ENCODE measurements at regions not wholly inside any gene's neighbourhood (a gene's known extent, or its start where the extent isn't known, plus 50 kb on each side); places are given as distances from the start of the nearest gene placed in this dataset.

DNA sequence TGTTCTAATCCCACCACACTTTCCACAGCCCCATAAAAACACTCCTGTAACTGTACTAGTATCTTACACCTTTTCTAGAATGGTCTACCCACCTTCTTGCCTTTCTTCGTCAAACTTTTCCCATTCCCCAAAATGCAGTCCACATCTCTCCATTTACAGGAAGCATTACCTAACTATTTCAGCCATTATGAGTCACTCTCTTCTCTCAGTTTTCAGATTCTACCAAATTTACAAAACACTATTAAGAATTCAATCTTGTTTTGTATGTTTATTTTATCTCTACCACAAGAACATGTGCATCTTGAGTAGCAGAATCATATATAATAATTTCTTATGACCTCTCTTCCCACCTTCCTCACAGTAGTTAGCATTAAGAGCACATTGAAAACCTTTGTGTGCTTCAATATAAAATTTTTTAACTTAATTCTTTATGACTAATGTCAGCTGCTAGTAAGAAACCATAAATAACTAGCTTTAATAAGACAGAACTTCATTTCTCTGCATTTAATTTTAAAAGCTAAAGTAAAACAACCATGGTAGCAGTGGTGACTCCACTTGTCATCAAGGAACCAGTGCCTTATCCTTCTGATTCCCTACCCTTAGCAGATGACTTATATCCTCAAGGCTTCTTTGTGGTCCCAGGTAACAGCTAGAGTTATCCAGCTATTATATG, 56.6 kb upstream of the MAP2 start:
- TF ChIP-seq EZH2phosphoT487 (IDR thresholded peaks at IDR 0.05; ENCODE audit: low read depth, severe bottlenecking, unreplicated experiment) (no peak), EZH2 (IDR thresholded peaks at IDR 0.05; ENCODE audit: borderline replicate concordance) (no peak)
- TF ChIP-seq, protein P1, sequence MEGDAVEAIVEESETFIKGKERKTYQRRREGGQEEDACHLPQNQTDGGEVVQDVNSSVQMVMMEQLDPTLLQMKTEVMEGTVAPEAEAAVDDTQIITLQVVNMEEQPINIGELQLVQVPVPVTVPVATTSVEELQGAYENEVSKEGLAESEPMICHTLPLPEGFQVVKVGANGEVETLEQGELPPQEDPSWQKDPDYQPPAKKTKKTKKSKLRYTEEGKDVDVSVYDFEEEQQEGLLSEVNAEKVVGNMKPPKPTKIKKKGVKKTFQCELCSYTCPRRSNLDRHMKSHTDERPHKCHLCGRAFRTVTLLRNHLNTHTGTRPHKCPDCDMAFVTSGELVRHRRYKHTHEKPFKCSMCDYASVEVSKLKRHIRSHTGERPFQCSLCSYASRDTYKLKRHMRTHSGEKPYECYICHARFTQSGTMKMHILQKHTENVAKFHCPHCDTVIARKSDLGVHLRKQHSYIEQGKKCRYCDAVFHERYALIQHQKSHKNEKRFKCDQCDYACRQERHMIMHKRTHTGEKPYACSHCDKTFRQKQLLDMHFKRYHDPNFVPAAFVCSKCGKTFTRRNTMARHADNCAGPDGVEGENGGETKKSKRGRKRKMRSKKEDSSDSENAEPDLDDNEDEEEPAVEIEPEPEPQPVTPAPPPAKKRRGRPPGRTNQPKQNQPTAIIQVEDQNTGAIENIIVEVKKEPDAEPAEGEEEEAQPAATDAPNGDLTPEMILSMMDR (IDR thresholded peaks at IDR 0.05; ENCODE audit: poor library complexity): no peak
- no peak overlapping the region for H3K4me3 ChIP-seq
- H4K20me1 ChIP-seq (ENCODE audit: insufficient read depth, poor library complexity, severe bottlenecking): no peaks in the 10 kb centered on the region
- no peak overlapping the region for H3K4me2 ChIP-seq
- no peak overlapping the region for H3K27ac ChIP-seq
- H3K79me2 ChIP-seq: no peaks in the 10 kb centered on the region
- no peaks in the 10 kb centered on the region for H3K9me2 ChIP-seq (replicated peaks; ENCODE audit: insufficient read depth)
- H3K4me1 ChIP-seq (ENCODE audit: insufficient read depth): peaks cover 9% of the 10 kb centered on the region
- no peaks in the 10 kb centered on the region for H3K36me3 ChIP-seq (replicated peaks; ENCODE audit: insufficient read depth, low read depth)
- H3K9me3 ChIP-seq (ENCODE audit: low read depth): no peaks in the 10 kb centered on the region
- no peak for DNase-seq (ENCODE audit: low spot score)
- no peaks in the 10 kb centered on the region for H3K27me3 ChIP-seq
- no peak overlapping the region for H2AFZ ChIP-seq
- WGBS (ENCODE audit: low lambda C conversion rate, missing lambda C conversion rate): 94% methylated on average over 1 of the region's 1 CpG

DNA sequence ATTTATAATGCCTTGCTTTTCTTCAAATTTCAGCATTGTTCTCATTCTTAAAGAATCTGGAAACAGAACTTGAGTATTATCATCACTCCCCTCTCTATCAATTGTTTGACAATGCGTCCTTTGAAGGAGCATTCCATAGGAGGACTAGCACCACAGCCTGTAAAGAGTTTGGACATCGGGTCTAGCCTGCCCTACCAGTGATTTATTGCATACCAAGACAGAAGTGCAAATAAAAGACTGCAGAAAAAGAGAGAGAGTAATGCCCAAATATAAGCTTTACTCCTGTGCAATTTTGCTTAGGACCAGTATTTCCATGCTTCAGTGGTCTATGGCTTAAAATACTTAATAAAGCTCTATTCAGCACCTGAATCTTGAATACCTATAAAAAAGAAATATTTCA, 55.4 kb upstream of the MAP2 start:
- TF ChIP-seq EZH2 (IDR thresholded peaks at IDR 0.05; ENCODE audit: borderline replicate concordance): no peak
- TF ChIP-seq EZH2phosphoT487 (IDR thresholded peaks at IDR 0.05; ENCODE audit: low read depth, severe bottlenecking, unreplicated experiment): no peak
- TF ChIP-seq, protein P1 (IDR thresholded peaks at IDR 0.05; ENCODE audit: poor library complexity): no peak
- DNase-seq (ENCODE audit: low spot score): no peak
- peak overlapping the region; percentile 29 for H3K4me2 ChIP-seq
- H3K4me1 ChIP-seq (ENCODE audit: insufficient read depth): peaks cover 9% of the 10 kb centered on the region
- no peak overlapping the region for H3K4me3 ChIP-seq
- no peaks in the 10 kb centered on the region for H3K79me2 ChIP-seq
- no peaks in the 10 kb centered on the region for H3K9me2 ChIP-seq (replicated peaks; ENCODE audit: insufficient read depth)
- no peaks in the 10 kb centered on the region for H3K36me3 ChIP-seq (replicated peaks; ENCODE audit: insufficient read depth, low read depth)
- H3K27ac ChIP-seq: peak overlapping the region; percentile 59
- H2AFZ ChIP-seq: no peak overlapping the region
- no peaks in the 10 kb centered on the region for H4K20me1 ChIP-seq (ENCODE audit: insufficient read depth, poor library complexity, severe bottlenecking)
- no peaks in the 10 kb centered on the region for H3K9me3 ChIP-seq (ENCODE audit: low read depth)
- H3K27me3 ChIP-seq: no peaks in the 10 kb centered on the region
- 30% methylated on average over 2 of the region's 2 CpGs for WGBS (ENCODE audit: low lambda C conversion rate, missing lambda C conversion rate)

DNA sequence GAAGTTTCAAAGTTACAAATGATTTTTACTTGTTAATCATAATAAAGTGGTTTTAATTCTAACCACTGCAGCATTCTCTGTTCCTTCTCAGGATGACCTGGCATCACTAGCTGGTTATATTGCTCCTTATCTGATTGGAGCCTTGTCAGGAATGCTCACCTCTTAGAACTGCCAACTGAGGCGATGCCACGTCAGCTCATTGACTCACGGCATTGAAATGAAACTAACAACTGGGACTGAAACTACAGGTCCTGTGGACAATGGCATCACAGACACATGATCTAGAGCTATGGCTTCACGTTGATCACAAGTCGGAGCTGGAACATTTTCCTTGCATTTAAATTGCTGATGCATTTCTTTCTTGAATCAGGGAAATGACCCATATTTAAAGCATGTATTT, 54.9 kb upstream of the MAP2 start:
- Histone ChIP-seq H3K27me3 (no peaks in the 10 kb centered on the region), H3K4me1 (ENCODE audit: insufficient read depth) (peaks cover 9% of the 10 kb centered on the region), H3K79me2 (no peaks in the 10 kb centered on the region), H3K4me2 (peak overlapping the region; percentile 29), H3K9me2 (replicated peaks; ENCODE audit: insufficient read depth) (no peaks in the 10 kb centered on the region), H2AFZ (peak overlapping the region; percentile 30), H3K36me3 (replicated peaks; ENCODE audit: insufficient read depth, low read depth) (no peaks in the 10 kb centered on the region), H3K27ac (peak overlapping the region; percentile 92), H4K20me1 (ENCODE audit: insufficient read depth, poor library complexity, severe bottlenecking) (no peaks in the 10 kb centered on the region), H3K4me3 (no peak overlapping the region), H3K9me3 (ENCODE audit: low read depth) (no peaks in the 10 kb centered on the region)
- TF ChIP-seq EZH2phosphoT487 (IDR thresholded peaks at IDR 0.05; ENCODE audit: low read depth, severe bottlenecking, unreplicated experiment) (no peak), EZH2 (IDR thresholded peaks at IDR 0.05; ENCODE audit: borderline replicate concordance) (no peak)
- TF ChIP-seq, protein P1 (IDR thresholded peaks at IDR 0.05; ENCODE audit: poor library complexity): no peak
- peak; percentile 81 for DNase-seq (ENCODE audit: low spot score)
- WGBS (ENCODE audit: low lambda C conversion rate, missing lambda C conversion rate): 45% methylated on average over 5 of the region's 5 CpGs
